Kidney tubule cell (primary cell): ENCODE measurements at regions not wholly inside any gene's neighbourhood (a gene's known extent, or its start where the extent isn't known, plus 50 kb on each side); places are given as distances from the start of the nearest gene placed in this dataset.
A peak's percentile ranks its signal among the peaks of the same experiment; 100 is the strongest.

ENCODE experiments used
- DNase-seq: peaks from one replicate; pipeline ENCODE4 v3.0.0-alpha.2; 2018; ENCODE audit warnings: low spot score

DNA sequence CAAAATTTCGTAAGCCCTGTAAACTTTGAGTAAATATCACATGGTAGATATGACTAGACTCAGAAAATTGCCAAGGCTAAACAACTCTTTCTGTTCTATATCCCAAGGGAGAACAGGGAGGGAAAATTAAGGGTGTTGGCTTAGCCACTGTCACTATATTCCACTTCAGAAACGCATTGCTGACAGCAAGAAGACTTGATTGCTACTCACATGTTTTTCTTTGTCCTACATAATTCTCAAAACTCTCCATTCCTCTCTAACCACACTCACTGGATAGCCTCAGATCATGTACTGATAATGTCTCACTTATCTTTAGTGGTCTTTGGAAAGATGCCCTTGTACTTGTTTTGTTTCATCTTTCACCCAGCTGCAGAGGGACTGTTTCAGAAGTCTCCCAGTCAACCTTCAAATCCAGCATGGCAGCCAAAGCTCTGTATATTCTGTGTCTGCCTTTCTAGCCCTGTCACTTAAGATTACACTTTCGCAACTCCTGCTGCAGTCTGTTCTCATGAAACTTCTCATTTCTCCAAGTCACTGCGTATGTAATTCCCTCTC, 582.4 kb upstream of the FZD8 start:
- no peak for DNase-seq

DNA sequence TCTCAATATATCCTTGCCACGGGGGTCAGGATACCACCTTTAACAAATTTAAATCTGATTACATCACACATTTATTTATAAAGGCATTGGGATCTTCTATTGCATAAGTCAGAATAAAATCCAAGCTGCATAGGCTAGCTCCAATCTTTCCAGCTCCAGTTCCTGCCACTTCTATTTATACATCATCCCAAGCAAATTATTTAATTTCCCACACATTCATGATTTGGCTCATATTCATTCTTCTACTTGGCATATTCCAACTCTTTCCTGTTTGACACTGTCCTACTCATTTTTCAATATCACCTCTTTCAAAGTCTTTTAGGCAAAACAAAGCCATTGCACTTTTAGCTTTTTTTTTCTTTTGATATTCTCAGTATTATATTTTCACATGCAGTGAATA, 579.0 kb upstream of the FZD8 start:
- DNase-seq = no peak

DNA sequence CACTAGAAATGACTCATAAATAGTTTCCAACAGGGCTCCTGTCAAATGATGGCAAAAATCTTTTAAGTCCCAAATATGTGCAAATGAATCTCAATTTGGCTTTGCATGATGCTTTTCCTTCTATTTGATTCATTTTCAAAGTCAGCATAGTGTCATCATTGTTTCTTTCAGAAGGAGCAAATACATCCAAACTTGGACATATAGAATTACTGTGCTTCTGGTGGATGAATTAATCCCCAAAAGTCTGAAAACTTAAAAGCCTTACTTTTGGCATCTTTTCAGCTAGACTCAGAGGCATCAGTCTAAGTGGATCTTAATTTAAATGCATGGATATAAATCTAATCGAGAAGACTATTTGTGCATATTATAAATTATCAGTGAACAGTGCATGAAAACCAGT, 578.1 kb upstream of the FZD8 start:
- DNase-seq = no peak

DNA sequence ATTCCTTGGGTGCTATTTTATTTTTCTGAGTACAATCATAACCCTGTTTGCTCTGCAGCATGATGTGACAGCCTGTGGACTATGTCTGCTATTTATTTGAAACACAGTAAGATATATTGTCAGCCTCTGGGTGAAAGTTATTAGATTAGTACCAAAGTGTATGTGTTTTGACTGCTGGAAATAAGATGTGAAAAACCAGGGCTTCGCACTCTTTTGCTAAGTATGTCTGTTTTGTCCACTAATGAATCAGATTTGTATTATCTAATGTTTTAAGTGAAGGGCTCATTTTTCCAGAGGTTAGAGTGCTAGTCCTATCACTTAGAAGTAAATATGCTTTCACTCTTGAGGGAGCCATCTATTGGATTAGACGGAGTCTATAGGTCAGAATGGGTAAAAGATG, 569.8 kb upstream of the FZD8 start:
- DNase-seq = no peak

DNA sequence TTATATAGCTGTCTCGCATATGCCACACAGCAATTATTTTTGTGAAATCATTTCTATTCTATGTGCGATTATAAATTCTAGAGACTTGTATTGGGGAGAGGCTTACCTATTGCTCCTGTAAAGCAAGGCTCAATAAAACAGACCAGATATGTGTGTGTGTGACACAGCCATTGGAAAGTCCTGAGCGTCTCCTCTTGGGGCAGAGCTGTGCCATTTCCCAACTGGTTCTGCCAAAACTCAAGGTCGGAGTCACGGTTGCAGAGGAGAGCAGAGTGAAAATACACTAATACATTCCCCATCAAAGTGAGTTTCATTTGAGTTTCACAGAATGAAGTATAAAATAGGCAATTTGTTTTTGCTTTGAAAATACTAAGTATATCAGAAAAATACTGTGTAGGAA, 567.4 kb upstream of the FZD8 start:
- no peak for DNase-seq

DNA sequence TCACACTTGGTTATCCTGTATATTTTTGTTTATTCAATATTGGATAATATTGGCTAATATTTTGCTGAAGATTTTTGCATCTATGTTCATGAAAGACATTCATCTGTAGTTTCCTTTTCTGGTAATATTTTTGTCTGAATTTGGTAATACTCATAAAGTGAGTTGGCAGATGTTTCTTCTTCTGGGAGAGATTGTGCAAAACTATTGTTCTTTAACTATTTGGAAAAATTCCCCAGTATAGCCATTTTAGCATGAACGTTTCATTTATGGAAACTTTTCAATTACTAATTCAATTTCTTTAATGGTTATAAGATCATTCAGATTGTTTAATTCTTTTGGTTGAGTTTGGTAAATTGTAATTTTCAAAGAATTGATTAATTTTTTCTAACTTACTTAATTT, 560.8 kb upstream of the FZD8 start:
- DNase-seq = no peak

DNA sequence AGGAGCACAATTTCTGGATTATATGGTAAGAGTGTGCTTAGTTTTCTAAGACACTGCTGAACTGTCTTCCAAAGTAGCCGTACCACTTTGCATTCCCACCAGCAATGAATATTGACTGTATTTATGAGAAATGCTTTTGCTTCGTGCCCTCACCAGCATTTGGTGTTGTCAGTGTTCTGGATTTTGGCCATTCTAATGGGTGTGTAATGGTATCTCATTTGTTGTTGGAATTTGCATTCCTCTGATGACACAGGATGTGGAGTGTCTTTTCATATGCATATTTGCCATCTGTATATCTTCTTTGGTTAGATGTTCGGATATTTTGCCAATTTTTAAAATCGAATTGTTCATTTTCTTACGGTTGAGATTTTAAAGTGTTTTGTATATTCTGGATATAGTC, 558.5 kb upstream of the FZD8 start:
- no peak for DNase-seq

DNA sequence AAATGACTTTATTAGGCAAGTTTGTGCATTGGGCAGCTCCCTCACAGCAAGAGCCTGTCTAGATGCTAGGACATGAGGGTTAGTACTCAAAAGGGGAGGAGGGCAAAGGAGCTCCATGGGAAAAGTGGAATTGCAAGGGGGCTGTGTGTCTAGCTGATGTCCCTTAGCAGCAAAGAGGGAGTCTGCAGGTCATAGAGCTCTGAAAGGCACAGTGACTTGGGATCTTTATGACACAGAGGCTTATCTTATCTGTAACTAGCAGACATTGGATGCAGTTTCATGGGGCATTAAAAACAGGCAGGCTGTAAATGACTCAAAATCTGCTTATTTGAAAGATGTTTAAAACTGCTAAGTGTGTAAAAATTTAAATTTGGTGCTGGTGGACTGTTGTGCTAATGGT, 556.2 kb upstream of the FZD8 start:
- DNase-seq = no peak

DNA sequence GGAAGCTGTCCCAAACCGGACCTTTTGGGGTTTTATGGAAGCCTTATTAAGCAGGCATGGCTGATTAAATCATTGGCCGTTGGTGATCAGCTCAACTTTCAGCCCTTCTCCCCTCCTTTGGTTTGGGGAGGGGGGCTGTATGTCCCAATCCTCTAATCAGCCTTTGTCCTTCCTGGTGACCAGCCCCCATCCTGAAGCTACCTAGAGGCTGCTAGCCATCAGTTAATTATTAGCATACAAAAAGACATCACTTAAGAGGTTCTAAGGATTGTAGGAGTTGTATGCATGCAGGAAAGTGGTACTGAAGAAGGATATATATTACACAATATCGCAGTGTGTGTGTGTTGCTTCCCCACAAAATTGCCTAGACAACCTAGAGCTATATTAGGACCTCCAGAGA, 553.3 kb upstream of the FZD8 start:
- DNase-seq = no peak

DNA sequence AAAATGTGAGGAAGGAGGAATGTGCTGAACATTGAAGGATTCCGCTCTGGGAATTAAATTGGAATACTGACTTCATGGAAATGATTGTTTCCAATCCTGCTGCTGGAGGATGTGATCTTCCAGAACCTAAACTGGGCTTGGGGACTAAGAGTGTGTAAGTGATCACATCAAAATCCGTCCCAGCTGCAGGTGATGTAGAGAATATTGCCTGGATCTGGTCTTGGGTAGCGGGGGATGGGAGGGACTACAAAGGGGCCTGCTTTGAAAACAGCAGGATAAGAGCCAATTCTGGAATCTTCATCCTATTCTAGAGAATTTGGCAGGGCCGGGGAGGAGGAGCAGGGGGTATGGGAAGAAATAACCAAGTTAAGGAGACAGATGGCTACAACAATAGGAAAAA, 552.2 kb upstream of the FZD8 start:
- DNase-seq = no peak

DNA sequence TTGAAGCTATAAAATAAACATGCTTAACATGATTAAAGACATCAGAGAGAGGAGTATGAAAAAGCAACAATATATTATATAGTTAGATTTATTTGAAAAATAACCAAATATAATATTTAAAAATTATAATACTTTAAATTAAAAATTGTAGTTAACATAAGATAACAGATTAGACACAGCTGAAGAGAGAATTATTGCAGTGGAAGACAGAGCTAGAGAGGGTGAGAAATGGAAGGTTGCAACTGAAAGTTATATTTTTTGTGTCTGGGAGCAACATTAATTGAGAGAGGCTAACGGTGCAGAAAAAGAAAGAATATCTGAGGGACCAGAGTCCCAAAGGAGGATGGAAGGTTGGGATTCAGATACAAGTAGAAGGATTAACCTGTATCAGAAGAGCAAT, 548.9 kb upstream of the FZD8 start:
- no peak for DNase-seq

DNA sequence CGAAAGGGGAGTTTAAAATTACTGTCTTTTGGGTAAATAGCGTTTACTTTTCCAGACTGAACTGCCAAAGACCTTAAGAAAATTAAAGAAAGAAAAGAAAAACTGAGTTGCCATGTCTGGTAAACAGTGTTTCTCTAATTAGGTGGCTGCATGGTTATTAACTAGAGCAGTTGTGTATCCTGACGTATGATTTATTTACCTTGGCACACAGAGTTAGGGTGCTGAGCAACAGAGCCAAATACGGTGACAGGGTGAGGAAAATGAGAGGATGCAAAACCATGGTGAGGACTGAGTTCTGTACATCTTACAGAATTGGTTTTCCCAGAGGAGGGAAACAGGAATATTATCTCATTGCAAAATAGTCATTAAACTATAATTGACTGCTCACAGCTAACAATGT, 546.4 kb upstream of the FZD8 start:
- DNase-seq = no peak

DNA sequence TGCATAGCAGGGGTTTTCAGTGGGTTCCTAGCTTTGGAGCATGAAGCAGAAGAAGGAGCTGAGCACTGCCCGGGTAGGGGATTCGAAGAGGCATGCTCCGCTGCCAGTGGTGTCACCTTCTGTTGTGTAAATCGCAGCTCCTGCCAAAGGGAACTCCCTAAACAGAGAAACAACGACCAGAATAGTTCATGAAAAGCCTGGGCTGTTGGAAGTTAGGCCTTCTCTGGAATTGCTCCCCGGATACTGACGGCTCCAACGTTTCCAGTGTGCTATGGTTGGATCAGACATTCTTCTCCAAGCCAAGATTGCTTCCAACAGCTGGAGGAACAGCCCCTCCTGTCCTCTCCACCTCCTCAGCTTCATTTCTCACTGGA, 546.0 kb upstream of the FZD8 start:
- DNase-seq = no peak

DNA sequence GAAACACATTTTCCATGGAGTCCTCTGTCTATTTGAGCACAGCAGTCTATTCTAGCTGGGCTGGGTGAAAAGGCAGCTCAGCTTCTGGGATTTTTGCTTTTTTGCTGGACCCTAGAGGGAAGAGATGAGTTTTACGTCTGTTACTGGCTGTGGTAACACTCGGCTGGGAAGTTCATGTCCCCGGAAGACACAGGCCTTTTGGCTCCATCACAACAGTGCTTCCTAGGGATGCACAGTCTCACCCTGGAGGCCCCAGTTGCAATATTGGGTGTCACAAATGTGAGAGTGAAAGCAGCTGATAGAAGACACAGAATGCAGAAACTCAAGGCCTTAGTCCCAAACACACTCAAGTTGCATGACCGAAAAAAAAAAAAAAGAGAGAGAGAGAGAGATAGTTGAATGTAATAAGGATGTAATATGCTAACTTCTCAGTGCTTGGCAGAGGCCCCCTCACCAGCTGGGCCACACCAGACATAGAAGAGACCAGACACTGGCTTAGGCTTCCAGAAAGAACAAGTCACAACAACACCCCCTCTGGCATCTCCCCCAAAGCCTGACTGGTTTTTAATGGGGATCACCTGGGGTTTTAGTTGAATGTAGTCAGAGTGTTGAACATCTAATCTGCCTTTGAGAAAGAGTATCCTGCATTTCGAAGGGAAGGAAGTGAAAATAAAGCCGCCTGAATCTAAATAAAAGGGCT, 545.4 kb upstream of the FZD8 start:
- DNase-seq = no peak

DNA sequence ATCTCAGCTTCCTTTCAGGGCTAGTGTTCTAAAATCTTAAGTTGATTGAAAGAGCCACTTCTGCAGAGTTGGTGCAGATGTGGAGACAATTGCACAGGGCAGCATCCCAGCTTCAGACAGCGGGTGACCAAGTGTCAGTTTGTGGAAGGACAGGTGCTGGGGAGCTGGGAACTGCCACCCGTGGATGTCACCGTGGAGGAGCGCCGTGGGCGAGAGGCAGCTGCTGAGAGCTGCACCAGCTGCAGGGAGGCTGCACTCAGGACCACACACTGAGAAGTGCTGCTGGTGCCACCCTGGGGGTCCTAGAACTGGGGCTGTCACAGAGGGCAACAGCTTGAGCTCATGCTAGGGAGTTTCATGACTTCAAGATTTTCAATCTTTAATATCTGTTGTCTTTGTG, 543.0 kb upstream of the FZD8 start:
- DNase-seq = no peak

DNA sequence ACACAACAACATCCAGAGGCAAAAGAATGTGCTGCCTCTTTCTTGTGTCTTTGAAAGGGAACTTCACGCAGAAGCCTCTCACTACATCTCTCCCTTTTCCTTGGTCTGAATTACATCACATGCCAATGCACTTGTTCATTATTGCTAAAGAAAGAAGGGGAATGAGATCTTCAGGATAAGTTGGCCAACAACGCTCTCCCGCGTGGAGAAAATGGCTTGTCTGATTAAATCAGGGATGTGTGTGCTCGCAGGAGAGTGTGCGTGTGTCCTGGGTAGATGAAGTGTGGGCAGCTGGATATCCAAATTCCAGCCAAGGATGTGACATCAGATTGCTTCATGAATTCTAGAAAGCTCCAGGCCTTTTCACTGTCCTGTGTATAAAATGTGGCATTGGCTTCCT, 541.6 kb upstream of the FZD8 start:
- DNase-seq = no peak

DNA sequence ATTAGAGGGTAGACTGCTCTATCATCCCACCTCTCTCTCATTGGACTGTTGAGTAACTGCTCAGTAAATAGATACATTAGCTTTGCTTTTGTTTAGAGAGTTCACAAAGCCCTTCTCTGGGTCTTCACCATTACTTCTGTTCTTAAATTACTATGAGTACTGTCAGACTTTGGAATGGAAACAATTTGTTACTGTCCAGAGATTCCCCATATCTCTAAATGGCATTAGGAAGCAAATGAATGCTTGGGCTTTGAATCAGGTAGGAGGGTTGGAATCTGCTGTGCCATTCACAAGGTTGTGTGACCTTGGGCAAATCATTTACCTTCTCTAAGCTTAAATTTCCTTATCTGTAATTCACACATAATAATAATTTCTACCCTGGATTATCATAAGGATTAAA, 541.0 kb upstream of the FZD8 start:
- peak; percentile 58 for DNase-seq

DNA sequence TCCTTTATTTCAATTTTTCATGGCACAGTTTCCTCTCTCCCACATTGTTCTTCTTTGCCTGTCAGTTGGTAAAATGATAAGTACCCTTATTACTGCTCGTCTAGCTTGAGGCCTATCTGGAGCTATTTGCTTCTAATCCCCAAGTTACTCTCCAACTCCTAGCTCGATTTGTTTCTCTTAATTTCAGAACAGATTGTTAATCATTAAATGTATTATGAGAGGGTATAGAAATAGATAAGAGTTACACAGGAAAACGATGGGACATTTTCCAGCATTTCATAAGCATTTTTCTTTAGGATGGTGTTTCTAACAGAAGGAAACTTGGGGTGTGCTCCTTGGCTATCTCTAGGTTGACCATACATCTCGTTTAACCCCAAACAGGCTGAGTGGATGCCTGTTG, 540.5 kb upstream of the FZD8 start:
- no peak for DNase-seq

DNA sequence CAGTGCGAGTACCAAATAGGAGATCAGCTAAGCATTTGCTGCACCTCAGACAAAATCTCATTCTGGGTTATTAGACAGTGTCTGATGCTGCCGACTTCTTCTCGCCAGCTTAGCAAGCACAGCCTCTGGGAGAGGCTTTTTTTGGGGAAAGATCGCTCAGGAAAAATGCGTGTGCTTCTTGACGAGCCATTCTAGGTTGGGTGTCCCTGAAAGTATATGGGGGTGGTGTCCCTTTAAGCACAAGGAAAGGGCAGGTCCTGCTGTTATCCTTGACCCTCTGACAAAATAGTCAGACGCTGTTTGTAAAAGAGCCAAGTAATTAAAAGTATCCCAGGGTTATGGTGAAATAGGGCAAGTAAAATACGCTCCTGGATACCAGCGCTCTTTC, 540.1 kb upstream of the FZD8 start:
- no peak for DNase-seq

DNA sequence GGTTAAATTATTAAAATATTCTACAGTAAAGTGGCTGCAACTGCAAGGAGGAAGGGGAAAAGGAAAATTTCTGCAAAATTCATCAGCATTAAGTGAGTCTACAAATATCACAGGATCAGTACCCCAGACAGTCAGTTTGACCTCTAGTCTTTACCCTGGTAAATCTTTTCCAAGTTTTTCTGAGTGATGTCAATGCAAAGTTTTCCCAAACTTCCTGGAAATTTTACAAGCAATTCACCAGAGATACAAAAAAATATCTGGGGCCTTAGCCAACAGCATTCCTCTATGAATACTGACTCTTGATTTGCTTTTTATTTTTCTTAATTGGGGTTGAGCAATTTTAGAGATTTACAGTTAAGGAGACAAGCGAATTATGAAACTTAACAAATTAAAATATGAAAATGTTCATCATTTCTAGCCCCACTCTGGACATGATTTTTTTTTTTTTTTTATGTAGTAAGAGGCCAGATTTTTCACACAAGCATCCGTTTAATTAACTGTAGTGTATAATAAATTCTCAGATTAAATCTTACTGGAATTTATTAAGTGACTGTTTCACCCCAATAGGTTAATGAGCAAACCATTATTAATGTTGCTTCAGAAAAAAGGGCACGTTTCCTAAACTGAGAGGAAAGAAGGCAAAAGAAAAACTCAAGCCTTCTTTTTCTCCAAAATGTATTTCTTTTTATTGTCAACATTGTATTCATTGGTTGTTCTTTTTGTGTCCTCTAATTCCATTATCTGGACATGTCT, 539.5 kb upstream of the FZD8 start:
- peak; percentile 34 for DNase-seq

DNA sequence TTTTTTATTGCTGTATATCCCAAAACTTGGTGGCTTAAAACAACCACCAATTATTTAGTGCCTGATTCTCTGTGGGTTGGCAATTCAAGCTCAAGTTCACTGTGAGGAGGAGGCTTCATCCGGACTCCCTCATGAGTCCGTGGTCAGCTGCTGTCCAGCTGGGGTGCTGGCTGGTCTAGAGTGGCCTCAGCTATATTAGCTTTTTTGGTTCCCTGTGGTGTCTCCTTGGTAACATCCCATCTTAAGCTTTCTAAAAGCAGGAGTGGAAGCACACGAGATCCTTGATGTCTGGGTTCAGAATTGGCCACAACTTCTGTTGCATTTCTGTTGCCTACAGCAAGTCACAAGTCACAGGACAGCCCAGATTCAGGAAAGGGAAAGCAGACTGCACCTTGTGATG, 536.5 kb upstream of the FZD8 start:
- DNase-seq = no peak

DNA sequence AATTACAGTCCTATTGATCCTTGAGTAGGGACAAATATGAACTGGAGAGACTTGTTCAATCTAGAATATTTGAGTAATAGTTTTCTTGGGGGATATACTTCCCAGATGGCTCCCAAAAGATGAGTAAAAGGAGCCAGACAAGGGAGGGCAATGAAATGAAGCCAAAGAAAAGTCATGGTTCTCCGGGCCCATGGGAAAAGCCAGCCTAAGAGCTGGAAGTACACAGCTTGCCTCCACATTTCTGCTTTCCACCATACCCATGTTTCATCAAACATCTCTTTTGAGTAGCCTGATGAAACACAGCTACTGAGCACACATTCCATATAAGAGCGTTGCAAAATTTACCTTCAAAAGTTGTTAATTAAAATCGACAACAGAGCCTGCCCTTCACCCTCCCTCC, 535.0 kb upstream of the FZD8 start:
- no peak for DNase-seq

DNA sequence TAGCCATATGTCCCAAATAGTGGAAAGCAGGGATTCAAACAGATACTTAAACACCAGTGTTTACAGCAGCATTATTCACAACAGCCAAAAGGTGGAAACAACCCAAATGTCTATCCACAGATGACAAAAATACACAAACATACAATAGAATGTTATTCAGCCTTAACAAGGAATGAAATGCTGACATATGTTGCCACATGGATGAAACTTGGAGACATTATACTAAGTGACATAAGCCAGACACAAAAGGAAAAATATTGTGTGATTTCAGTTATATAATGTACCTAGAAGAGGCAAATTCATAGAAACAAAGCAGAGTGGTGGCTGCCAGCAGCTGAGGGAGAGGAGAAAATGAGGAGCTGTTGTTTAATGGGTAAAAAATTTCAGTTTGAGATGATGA, 533.9 kb upstream of the FZD8 start:
- no peak for DNase-seq

DNA sequence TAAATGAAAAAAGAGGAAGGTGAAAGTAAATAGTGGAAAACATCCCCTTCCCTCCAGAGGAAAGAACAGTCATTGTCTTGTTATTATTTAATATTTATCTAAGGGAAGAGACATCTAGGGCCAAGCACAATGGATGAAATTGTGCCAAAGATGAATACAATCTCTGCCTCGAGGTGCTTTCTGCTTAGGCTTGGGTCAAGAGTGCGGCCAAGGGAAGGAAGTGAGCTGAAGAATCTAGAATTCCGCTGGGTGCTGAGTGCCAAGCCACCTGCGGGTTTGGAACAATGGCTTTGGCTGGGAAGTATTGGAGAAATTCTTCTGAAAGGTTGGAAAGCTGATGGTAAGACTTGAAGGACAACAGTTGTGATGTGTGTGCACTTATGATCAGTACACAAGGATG, 531.3 kb upstream of the FZD8 start:
- no peak for DNase-seq
